ENCODE measurements at regions not wholly inside any gene's neighbourhood (a gene's known extent, or its start where the extent isn't known, plus 50 kb on each side); places are given as distances from the start of the nearest gene placed in this dataset.

DNA sequence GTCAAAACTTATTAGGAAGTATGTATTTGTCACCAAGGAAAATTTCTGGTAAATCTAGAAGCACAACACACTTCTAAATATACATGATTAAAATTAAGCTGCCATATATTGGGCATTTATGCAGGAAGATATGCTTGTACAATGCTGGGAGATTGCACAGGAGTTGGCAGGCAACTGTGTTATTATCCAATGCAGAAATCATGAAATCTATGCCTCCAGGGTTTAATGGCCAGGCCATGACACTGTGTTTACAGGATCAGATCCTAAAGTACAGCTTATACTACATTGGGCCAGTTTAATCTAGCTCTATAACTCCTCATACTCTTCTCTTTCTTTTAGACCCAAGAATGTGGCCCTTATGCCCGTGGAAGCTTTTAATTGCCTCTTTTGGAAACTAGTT lies 391.4 kb upstream of the DPH6 start:
- TF ChIP-seq, protein P1, sequence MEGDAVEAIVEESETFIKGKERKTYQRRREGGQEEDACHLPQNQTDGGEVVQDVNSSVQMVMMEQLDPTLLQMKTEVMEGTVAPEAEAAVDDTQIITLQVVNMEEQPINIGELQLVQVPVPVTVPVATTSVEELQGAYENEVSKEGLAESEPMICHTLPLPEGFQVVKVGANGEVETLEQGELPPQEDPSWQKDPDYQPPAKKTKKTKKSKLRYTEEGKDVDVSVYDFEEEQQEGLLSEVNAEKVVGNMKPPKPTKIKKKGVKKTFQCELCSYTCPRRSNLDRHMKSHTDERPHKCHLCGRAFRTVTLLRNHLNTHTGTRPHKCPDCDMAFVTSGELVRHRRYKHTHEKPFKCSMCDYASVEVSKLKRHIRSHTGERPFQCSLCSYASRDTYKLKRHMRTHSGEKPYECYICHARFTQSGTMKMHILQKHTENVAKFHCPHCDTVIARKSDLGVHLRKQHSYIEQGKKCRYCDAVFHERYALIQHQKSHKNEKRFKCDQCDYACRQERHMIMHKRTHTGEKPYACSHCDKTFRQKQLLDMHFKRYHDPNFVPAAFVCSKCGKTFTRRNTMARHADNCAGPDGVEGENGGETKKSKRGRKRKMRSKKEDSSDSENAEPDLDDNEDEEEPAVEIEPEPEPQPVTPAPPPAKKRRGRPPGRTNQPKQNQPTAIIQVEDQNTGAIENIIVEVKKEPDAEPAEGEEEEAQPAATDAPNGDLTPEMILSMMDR (IDR thresholded peaks at IDR 0.05), result no peak
- TF ChIP-seq POLR2A (IDR thresholded peaks at IDR 0.05), result no peak

Measured in lower leg skin (tissue), 3 donors.